Mucosa of descending colon (tissue), 3 donors: ENCODE measurements at regions not wholly inside any gene's neighbourhood (a gene's known extent, or its start where the extent isn't known, plus 50 kb on each side); places are given as distances from the start of the nearest gene placed in this dataset.

ENCODE experiments used
- ATAC-seq: fragments of 200-7000 bp; cut with Tn5 transposase; one replicate; pipeline ENCODE4 v1.9.1; 2020; ENCODE audit warnings: mild to moderate bottlenecking, moderate library complexity
- DNase-seq, 3 donors: peaks; one replicate each; pipeline ENCODE4 v3.0.0-alpha.2; 2020
- H3K36me3 ChIP-seq: fragments of 200-600 bp; one replicate; pipeline ENCODE4 v1.8.0; 2021; ENCODE audit warnings: low read depth, mild to moderate bottlenecking
- H3K4me1 ChIP-seq: fragments of 200-600 bp; one replicate; pipeline ENCODE4 v1.8.0; 2021; ENCODE audit warnings: low read depth, mild to moderate bottlenecking
- H3K4me3 ChIP-seq: fragments of 200-600 bp; one replicate; pipeline ENCODE4 v1.8.0; 2021; ENCODE audit warnings: mild to moderate bottlenecking
- H3K9me3 ChIP-seq: fragments of 200-600 bp; one replicate; pipeline ENCODE4 v1.8.0; 2021; ENCODE audit warnings: mild to moderate bottlenecking
- CTCF ChIP-seq: fragments of 200-600 bp; IDR thresholded peaks from one replicate; pipeline ENCODE4 v1.8.0; 2022; ENCODE audit warnings: antibody characterized with exemption, mild to moderate bottlenecking
- intact Hi-C, 2 donors: fragments of 100-400 bp; cut with DNase I in 1 of 2; cut with micrococcal nuclease in 1 of 2; formaldehyde crosslinking; loops; one replicate each; pipeline versions ENCODE4 v1.11.0 to v1.11.1; 2022; cut with DNase I, micrococcal nuclease
- donor health status: DM: no; HTN: no; CAD: no; lungs with moderate emphysema.
- donor health status: DM: no; HTN: no; CAD: no.
- donor health status: DM: no; HTN: yes; CAD: no.

- H3K9me3 ChIP-seq: peaks cover 15% of the 10 kb centered on the region
- intact Hi-C loops: no loop called here
- H3K4me1 ChIP-seq: no peaks in the 10 kb centered on the region
- TF ChIP-seq CTCF: no peak
- no peak for ATAC-seq
- no peak overlapping the region for H3K4me3 ChIP-seq
- DNase-seq: no peak
- H3K36me3 ChIP-seq: no peaks in the 10 kb centered on the region
These were observed 687.2 kb downstream of the TRIML1 start for GRCh38 chr4:188826393-188826792.

GRCh38 chr4:188839704-188840103 is 700.5 kb downstream of the TRIML1 start:
- no peak for TF ChIP-seq CTCF
- Histone ChIP-seq H3K4me3 (no peak overlapping the region), H3K4me1 (no peaks in the 10 kb centered on the region), H3K9me3 (peaks cover 9% of the 10 kb centered on the region), H3K36me3 (no peaks in the 10 kb centered on the region)
- DNase-seq: no peak
- intact Hi-C loops: no loop called here
- ATAC-seq: no peak

- no peak for TF ChIP-seq CTCF
- no peaks in the 10 kb centered on the region for H3K36me3 ChIP-seq
- intact Hi-C loops: no loop called here
- ATAC-seq (no peak), DNase-seq (no peak)
- H3K4me1 ChIP-seq: no peaks in the 10 kb centered on the region
- H3K4me3 ChIP-seq: no peak overlapping the region
- peaks cover 12% of the 10 kb centered on the region for H3K9me3 ChIP-seq
These were observed 702.3 kb downstream of the TRIML1 start for GRCh38 chr4:188841523-188841922.

GRCh38 chr4:188854436-188854835 is 715.2 kb downstream of the TRIML1 start:
- H3K9me3 ChIP-seq: peaks cover 55% of the 10 kb centered on the region
- ATAC-seq: no peak

GRCh38 chr4:188858696-188859095 is 719.5 kb downstream of the TRIML1 start:
- intact Hi-C loops: no loop called here

More at GRCh38 chr4:188854436-188854835, 715.2 kb downstream of the TRIML1 start:
- TF ChIP-seq CTCF: no peak
- no peak overlapping the region for H3K4me3 ChIP-seq
- no peaks in the 10 kb centered on the region for H3K4me1 ChIP-seq
- no peaks in the 10 kb centered on the region for H3K36me3 ChIP-seq
- DNase-seq: no peak
- intact Hi-C loops: no loop called here

More at GRCh38 chr4:188858696-188859095, 719.5 kb downstream of the TRIML1 start:
- no peak overlapping the region for H3K4me3 ChIP-seq
- no peak for TF ChIP-seq CTCF
- no peaks in the 10 kb centered on the region for H3K36me3 ChIP-seq
- peaks cover 42% of the 10 kb centered on the region for H3K9me3 ChIP-seq
- no peak for ATAC-seq
- DNase-seq: no peak
- H3K4me1 ChIP-seq: no peaks in the 10 kb centered on the region
